ENCODE measurements at regions not wholly inside any gene's neighbourhood (a gene's known extent, or its start where the extent isn't known, plus 50 kb on each side); places are given as distances from the start of the nearest gene placed in this dataset.

- H3K27me3 ChIP-seq (ENCODE audit: control insufficient read depth in 4 of 4, insufficient read depth in 4 of 4, low read length in 3 of 4) = no peaks in the 10 kb centered on the region
Measured at GRCh38 chr11:86143087-86144030, 74.5 kb upstream of the PICALM start.

GRCh38 chr11:86142170-86142569 lies 73.3 kb upstream of the PICALM start:
- Histone ChIP-seq H3K9ac (ENCODE audit: low read depth in 1 of 2, low read length in 2 of 2) (no peak overlapping the region), H3K4me1 (ENCODE audit: control insufficient read depth in 4 of 4, insufficient read depth in 4 of 4, low read length in 3 of 4) (peaks cover 0 to 20% (median 18%) of the 10 kb centered on the region in 4 donors), H3K36me3 (ENCODE audit: control insufficient read depth in 4 of 4, insufficient read depth in 3 of 4, low read depth in 1 of 4, low read length in 3 of 4) (no peaks in the 10 kb centered on the region), H3K27me3 (ENCODE audit: control insufficient read depth in 4 of 4, insufficient read depth in 4 of 4, low read length in 3 of 4) (no peaks in the 10 kb centered on the region), H3K4me3 (ENCODE audit: low read depth in 1 of 3, low read length in 3 of 3) (no peak overlapping the region), H3K9me3 (ENCODE audit: control insufficient read depth in 4 of 4, low read length in 3 of 4) (no peaks in the 10 kb centered on the region), H3K27ac (ENCODE audit: low read depth in 1 of 2, low read length in 2 of 2) (peak overlapping the region in 1 of 2 donors; percentile 15)
- DNase-seq (ENCODE audit: low spot score) = no peak
- no peak for TF ChIP-seq EGR1 (IDR thresholded peaks at IDR 0.05; ENCODE audit: low read depth in 2 of 2)
- TF ChIP-seq NR2F2 (IDR thresholded peaks at IDR 0.05) = no peak
- no peak for TF ChIP-seq JUND (IDR thresholded peaks at IDR 0.05)
- no peak for TF ChIP-seq FOXA2 (IDR thresholded peaks at IDR 0.05)
- TF ChIP-seq, protein P1, sequence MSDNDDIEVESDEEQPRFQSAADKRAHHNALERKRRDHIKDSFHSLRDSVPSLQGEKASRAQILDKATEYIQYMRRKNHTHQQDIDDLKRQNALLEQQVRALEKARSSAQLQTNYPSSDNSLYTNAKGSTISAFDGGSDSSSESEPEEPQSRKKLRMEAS (IDR thresholded peaks at IDR 0.05) = no peak
- no peak for TF ChIP-seq FOXA1 (IDR thresholded peaks at IDR 0.05)
- WGBS = 96% methylated on average over 1 of the region's 1 CpG

More at GRCh38 chr11:86143087-86144030, 74.5 kb upstream of the PICALM start:
- H3K4me3 ChIP-seq (ENCODE audit: low read depth in 1 of 3, low read length in 3 of 3) = no peak overlapping the region
- H3K9ac ChIP-seq (ENCODE audit: low read depth in 1 of 2, low read length in 2 of 2) = no peak overlapping the region
- H3K9me3 ChIP-seq (ENCODE audit: control insufficient read depth in 4 of 4, low read length in 3 of 4) = no peaks in the 10 kb centered on the region
- H3K27ac ChIP-seq (ENCODE audit: low read depth in 1 of 2, low read length in 2 of 2) = no peak overlapping the region
- WGBS = 91% methylated on average over 7 of the region's 7 CpGs
- no peak for DNase-seq (ENCODE audit: low spot score)
- no peaks in the 10 kb centered on the region for H3K36me3 ChIP-seq (ENCODE audit: control insufficient read depth in 4 of 4, insufficient read depth in 3 of 4, low read depth in 1 of 4, low read length in 3 of 4)
- TF ChIP-seq SP1 (IDR thresholded peaks at IDR 0.05) (no peak), RXRA (IDR thresholded peaks at IDR 0.05) (no peak), YY1 (IDR thresholded peaks at IDR 0.05) (peak; percentile 70)
- H3K4me1 ChIP-seq (ENCODE audit: control insufficient read depth in 4 of 4, insufficient read depth in 4 of 4, low read length in 3 of 4) = peaks cover 0 to 20% (median 18%) of the 10 kb centered on the region in 4 donors

- TF ChIP-seq, protein P1 (IDR thresholded peaks at IDR 0.05) = no peak
- TF ChIP-seq HNF4A (conservative IDR thresholded peaks at IDR 0.05) (no peak), NR2F2 (IDR thresholded peaks at IDR 0.05) (no peak), YY1 (IDR thresholded peaks at IDR 0.05) (no peak), FOXA1 (IDR thresholded peaks at IDR 0.05) (no peak), REST (IDR thresholded peaks at IDR 0.05) (no peak), GABPA (IDR thresholded peaks at IDR 0.05 in 1 of 2, conservative IDR thresholded peaks at IDR 0.05 in 1 of 2) (no peak), ATF3 (IDR thresholded peaks at IDR 0.05) (no peak), TAF1 (conservative IDR thresholded peaks at IDR 0.05) (no peak), FOXA2 (IDR thresholded peaks at IDR 0.05) (no peak), JUND (IDR thresholded peaks at IDR 0.05) (no peak), ZBTB33 (IDR thresholded peaks at IDR 0.05) (no peak), CTCF (IDR thresholded peaks at IDR 0.05; ENCODE audit: low read depth, low read length, missing input control) (no peak), HNF4G (IDR thresholded peaks at IDR 0.05) (no peak), EGR1 (IDR thresholded peaks at IDR 0.05; ENCODE audit: low read depth in 2 of 2) (no peak)
- no peak for DNase-seq (ENCODE audit: low spot score)
- Histone ChIP-seq H3K4me1 (ENCODE audit: control insufficient read depth in 4 of 4, insufficient read depth in 4 of 4, low read length in 3 of 4) (peaks cover 0 to 20% (median 18%) of the 10 kb centered on the region in 4 donors), H3K36me3 (ENCODE audit: control insufficient read depth in 4 of 4, insufficient read depth in 3 of 4, low read depth in 1 of 4, low read length in 3 of 4) (no peaks in the 10 kb centered on the region), H3K27me3 (ENCODE audit: control insufficient read depth in 4 of 4, insufficient read depth in 4 of 4, low read length in 3 of 4) (no peaks in the 10 kb centered on the region), H3K9me3 (ENCODE audit: control insufficient read depth in 4 of 4, low read length in 3 of 4) (no peaks in the 10 kb centered on the region), H3K27ac (ENCODE audit: low read depth in 1 of 2, low read length in 2 of 2) (peak overlapping the region; percentile 19 to 36), H3K4me3 (ENCODE audit: low read depth in 1 of 3, low read length in 3 of 3) (no peak overlapping the region), H3K9ac (ENCODE audit: low read depth in 1 of 2, low read length in 2 of 2) (no peak overlapping the region)
- WGBS = 85% methylated on average over 1 of the region's 1 CpG
Measured at GRCh38 chr11:86141727-86142126, 72.8 kb upstream of the PICALM start.
